KMS-11 (cell line): ENCODE measurements at regions not wholly inside any gene's neighbourhood (a gene's known extent, or its start where the extent isn't known, plus 50 kb on each side); places are given as distances from the start of the nearest gene placed in this dataset.

Experiments
- H2AFZ ChIP-seq: fragments of 200-600 bp; sonication (generic); 2 replicates; pipeline ENCODE4 v1.6.1; 2016; ENCODE audit warnings: antibody characterized with exemption, mixed run types, low read depth
- H3K27ac ChIP-seq: fragments of 200-600 bp; sonication (generic); 2 replicates; pipeline ENCODE4 v1.6.1; 2016; ENCODE audit warnings: mild to moderate bottlenecking, mixed run types
- H3K27me3 ChIP-seq: fragments of 200-600 bp; sonication (generic); 2 replicates; pipeline ENCODE4 v1.6.1; 2017; ENCODE audit warnings: mild to moderate bottlenecking, low read depth, mixed run types, moderate library complexity; ENCODE audit not compliant: insufficient read depth
- H3K36me3 ChIP-seq: fragments of 200-600 bp; sonication (generic); 2 replicates; pipeline ENCODE4 v1.6.1; 2017; ENCODE audit warnings: mild to moderate bottlenecking, mixed run types; ENCODE audit not compliant: insufficient read depth
- H3K4me1 ChIP-seq: fragments of 200-600 bp; sonication (generic); 2 replicates; pipeline ENCODE4 v1.6.1; 2016; ENCODE audit warnings: mild to moderate bottlenecking, low read depth, mixed run types; ENCODE audit not compliant: poor library complexity, severe bottlenecking
- H3K4me2 ChIP-seq: fragments of 200-600 bp; sonication (generic); 2 replicates; pipeline ENCODE4 v1.7.0; 2016; ENCODE audit warnings: mild to moderate bottlenecking, mixed run types
- H3K4me3 ChIP-seq: fragments of 200-600 bp; sonication (generic); IDR thresholded peaks from 2 replicates; pipeline ENCODE4 v1.6.1; 2017; ENCODE audit warnings: low read depth, low read length, mixed read lengths; ENCODE audit not compliant: insufficient read depth
- H3K79me2 ChIP-seq: fragments of 200-600 bp; sonication (generic); 2 replicates; pipeline ENCODE4 v1.6.1; 2016; ENCODE audit warnings: low read depth, mixed run types; ENCODE audit not compliant: insufficient read depth
- H3K9ac ChIP-seq: fragments of 200-600 bp; sonication (generic); 2 replicates; pipeline ENCODE4 v1.6.1; 2016; ENCODE audit warnings: mild to moderate bottlenecking, mixed run types
- H4K20me1 ChIP-seq: fragments of 200-600 bp; sonication (generic); 2 replicates; pipeline ENCODE4 v1.6.1; 2016; ENCODE audit warnings: mild to moderate bottlenecking, mixed run types; ENCODE audit not compliant: insufficient read depth
- TF ChIP-seq, protein P1 (sequence below): fragments of 200-600 bp; sonication (generic); conservative IDR thresholded peaks from 2 replicates; pipeline ENCODE4 v1.6.1; 2017; ENCODE audit warnings: low read depth, mild to moderate bottlenecking, antibody characterized with exemption, low read length, moderate library complexity, mixed read lengths

DNA sequence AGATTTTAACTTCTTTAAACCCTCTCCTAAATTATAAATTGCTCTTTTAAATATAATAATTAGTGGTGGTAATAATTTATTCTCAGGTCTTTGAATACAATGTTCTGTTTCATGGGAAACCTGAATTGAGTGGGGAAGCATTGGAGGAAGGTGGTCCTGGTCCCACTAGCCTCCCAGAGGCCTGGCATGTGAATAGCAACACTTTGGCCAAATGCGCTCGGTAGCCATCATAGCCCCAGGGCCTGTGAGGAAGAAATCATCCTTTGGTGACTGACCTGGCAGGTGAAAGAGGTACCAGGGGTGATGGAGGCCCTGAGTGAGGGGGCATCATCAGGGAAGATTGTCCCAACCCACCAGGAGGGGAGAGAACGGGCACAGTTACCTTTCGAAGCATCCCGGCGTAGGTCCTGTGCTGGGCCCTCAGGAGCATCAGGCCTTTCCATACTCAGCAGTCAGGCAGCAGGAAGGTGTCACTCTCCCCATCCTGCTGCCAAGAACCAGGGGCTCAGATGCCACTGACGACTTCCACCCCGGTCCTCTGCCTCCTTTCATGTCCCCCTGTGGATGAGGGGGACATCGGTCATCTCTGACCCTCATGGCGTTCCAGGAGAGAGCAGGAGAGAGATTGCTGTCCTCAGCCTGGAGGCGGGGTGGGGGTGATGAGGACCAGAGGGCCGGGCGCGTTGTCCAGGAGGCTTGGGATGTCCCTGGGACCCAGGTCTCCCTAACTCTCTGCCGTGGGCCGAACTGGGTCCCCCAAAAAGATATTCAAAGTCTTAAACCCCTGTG, 78.6 kb upstream of the HPCAL1 start:
- Histone ChIP-seq H4K20me1 (no peaks in the 10 kb centered on the region), H3K27me3 (peaks cover 5% of the 10 kb centered on the region), H2AFZ (no peak overlapping the region), H3K4me1 (peaks cover 4% of the 10 kb centered on the region), H3K4me2 (no peak overlapping the region), H3K79me2 (no peaks in the 10 kb centered on the region), H3K9ac (no peak overlapping the region), H3K27ac (no peak overlapping the region), H3K4me3 (no peak overlapping the region), H3K36me3 (no peaks in the 10 kb centered on the region)
- TF ChIP-seq, protein P1, sequence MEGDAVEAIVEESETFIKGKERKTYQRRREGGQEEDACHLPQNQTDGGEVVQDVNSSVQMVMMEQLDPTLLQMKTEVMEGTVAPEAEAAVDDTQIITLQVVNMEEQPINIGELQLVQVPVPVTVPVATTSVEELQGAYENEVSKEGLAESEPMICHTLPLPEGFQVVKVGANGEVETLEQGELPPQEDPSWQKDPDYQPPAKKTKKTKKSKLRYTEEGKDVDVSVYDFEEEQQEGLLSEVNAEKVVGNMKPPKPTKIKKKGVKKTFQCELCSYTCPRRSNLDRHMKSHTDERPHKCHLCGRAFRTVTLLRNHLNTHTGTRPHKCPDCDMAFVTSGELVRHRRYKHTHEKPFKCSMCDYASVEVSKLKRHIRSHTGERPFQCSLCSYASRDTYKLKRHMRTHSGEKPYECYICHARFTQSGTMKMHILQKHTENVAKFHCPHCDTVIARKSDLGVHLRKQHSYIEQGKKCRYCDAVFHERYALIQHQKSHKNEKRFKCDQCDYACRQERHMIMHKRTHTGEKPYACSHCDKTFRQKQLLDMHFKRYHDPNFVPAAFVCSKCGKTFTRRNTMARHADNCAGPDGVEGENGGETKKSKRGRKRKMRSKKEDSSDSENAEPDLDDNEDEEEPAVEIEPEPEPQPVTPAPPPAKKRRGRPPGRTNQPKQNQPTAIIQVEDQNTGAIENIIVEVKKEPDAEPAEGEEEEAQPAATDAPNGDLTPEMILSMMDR = no peak

DNA sequence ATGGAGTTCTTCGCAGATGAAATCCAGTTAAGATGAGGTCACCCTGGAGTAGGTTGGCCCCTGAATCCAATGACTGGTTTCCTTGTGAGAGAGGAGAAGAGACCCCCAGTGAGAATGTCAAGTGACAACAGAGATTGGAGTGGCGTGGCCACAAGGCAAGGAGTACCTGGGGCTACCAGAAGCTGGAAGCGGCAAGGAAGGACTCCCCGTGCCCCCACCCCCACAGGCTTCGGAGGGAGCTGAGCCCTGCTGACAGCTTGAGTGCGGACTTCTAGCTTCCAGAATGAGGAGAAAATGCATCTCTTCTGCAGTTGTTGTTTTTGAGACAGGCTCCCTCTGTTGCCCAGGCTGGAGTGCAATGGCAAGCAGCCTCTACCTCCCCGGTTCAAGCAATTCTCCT, 78.0 kb upstream of the HPCAL1 start:
- Histone ChIP-seq H3K9ac (no peak overlapping the region), H3K27ac (no peak overlapping the region)
- TF ChIP-seq, protein P1 = no peak

DNA sequence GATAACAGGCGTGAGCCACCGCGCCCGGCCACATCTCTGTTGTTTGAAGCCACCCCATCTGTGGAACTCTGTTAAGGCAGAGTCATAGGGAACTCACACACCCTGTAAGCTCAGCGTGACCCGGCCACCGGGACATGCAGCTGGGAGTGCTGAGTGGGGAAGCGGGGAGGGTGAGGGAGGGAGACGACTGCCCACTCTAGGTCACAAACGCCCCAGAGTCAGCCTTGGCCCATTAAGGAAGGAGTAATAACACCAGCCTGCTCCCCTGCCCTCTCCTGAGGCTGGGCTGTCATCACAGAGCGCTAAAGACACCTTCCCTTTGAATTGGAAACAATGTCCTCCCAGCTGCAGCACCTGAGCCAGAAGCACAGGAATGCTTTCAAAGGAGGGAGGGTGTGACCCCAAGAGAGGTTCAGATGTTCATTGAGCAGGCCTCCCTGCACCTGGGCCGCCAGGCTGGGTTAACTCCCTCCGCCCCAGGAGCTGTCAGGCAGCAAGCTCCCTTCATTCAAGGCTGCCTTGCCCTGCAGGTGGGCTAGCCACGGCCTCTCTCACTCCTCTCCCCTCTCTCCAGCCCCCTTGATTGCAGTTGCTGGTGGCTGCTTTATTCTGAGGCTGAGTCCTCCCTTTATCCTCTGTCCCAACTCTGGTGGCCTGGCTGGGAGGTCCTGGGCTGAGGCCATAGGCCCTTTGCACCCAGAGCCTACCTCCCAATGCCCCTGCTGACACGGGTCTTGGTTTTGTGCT, 77.2 kb upstream of the HPCAL1 start:
- TF ChIP-seq, protein P1 = no peak
- Histone ChIP-seq H3K9ac (no peak overlapping the region), H3K36me3 (no peaks in the 10 kb centered on the region), H3K4me2 (no peak overlapping the region), H4K20me1 (no peaks in the 10 kb centered on the region), H3K27ac (no peak overlapping the region), H2AFZ (no peak overlapping the region), H3K79me2 (no peaks in the 10 kb centered on the region), H3K4me3 (no peak overlapping the region), H3K27me3 (peaks cover 5% of the 10 kb centered on the region), H3K4me1 (peaks cover 2% of the 10 kb centered on the region)

More for the DNA sequence above, 78.0 kb upstream of the HPCAL1 start:
- no peak overlapping the region for H2AFZ ChIP-seq
- H3K79me2 ChIP-seq = no peaks in the 10 kb centered on the region
- H4K20me1 ChIP-seq = no peaks in the 10 kb centered on the region
- H3K36me3 ChIP-seq = no peaks in the 10 kb centered on the region
- peaks cover 5% of the 10 kb centered on the region for H3K27me3 ChIP-seq
- no peak overlapping the region for H3K4me2 ChIP-seq
- no peak overlapping the region for H3K4me3 ChIP-seq
- H3K4me1 ChIP-seq = peaks cover 4% of the 10 kb centered on the region

DNA sequence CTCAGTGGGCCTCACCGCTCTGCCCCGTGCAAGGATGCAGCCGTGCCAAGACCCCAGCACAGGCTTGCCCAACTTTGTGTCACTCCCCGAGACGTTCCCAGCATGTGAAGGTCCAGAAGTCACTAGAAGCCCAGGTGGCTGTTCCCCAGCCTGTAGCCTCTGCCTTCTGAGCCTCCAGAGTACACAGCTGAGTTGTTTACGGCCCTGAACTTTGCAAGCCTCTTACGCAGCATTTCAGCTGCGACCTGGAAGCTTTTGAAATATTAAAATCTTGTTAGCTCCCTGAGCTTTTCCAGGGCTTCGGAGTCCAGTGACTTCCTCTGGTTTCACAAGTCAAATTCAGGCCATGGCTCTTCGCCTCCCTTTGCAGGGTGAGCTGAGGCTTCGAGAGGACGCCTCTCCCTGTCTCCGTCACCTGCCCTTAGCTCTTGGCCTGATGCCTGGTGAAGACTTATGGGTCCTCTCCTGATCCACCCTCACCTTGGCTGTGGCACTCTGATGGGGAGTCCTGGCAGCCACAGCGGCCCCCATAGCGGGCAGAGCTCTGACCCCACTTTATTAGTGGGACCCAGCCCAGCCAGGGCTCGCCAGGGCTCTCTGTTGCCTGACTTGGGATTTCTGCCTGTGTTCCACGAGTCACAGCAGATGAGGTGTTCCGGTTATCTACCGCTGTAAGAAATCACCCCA, 76.5 kb upstream of the HPCAL1 start:
- Histone ChIP-seq H3K9ac (no peak overlapping the region), H3K4me1 (no peaks in the 10 kb centered on the region), H3K4me3 (no peak overlapping the region), H3K4me2 (no peak overlapping the region), H3K36me3 (no peaks in the 10 kb centered on the region), H3K79me2 (no peaks in the 10 kb centered on the region), H4K20me1 (no peaks in the 10 kb centered on the region), H2AFZ (no peak overlapping the region), H3K27me3 (peaks cover 5% of the 10 kb centered on the region), H3K27ac (no peak overlapping the region)
- TF ChIP-seq, protein P1 = no peak
